ENCODE measurements at regions not wholly inside any gene's neighbourhood (a gene's known extent, or its start where the extent isn't known, plus 50 kb on each side); places are given as distances from the start of the nearest gene placed in this dataset.

GRCh38 chr4:147334478-147334877, 146.4 kb upstream of the EDNRA start:
- FAIRE-seq (no peak), DNase-seq (ENCODE audit: insufficient read length) (no peak)
- TF ChIP-seq TAF1 (IDR thresholded peaks at IDR 0.05; ENCODE audit: borderline replicate concordance, low read depth, low read length) (no peak), POLR2AphosphoS5 (IDR thresholded peaks at IDR 0.05; ENCODE audit: low read depth, low read length) (no peak), POLR2A (IDR thresholded peaks at IDR 0.05; ENCODE audit: low read depth, low read length) (no peak)

- FAIRE-seq (no peak), DNase-seq (ENCODE audit: insufficient read length) (no peak)
- no peak for TF ChIP-seq POLR2AphosphoS5 (IDR thresholded peaks at IDR 0.05; ENCODE audit: low read depth, low read length)
- TF ChIP-seq POLR2A (IDR thresholded peaks at IDR 0.05; ENCODE audit: low read depth, low read length), result no peak
- TF ChIP-seq TAF1 (IDR thresholded peaks at IDR 0.05; ENCODE audit: borderline replicate concordance, low read depth, low read length), result no peak
Observed at GRCh38 chr4:147335183-147335582, 145.7 kb upstream of the EDNRA start.

- no peak for DNase-seq (ENCODE audit: insufficient read length)
- TF ChIP-seq POLR2A (IDR thresholded peaks at IDR 0.05; ENCODE audit: low read depth, low read length) (no peak), POLR2AphosphoS5 (IDR thresholded peaks at IDR 0.05; ENCODE audit: low read depth, low read length) (no peak), TAF1 (IDR thresholded peaks at IDR 0.05; ENCODE audit: borderline replicate concordance, low read depth, low read length) (no peak)
- FAIRE-seq, result no peak
Observed at GRCh38 chr4:147336252-147336651, 144.6 kb upstream of the EDNRA start.

- no peak for TF ChIP-seq TAF1 (IDR thresholded peaks at IDR 0.05; ENCODE audit: borderline replicate concordance, low read depth, low read length)
- TF ChIP-seq POLR2A (IDR thresholded peaks at IDR 0.05; ENCODE audit: low read depth, low read length), result no peak
- TF ChIP-seq POLR2AphosphoS5 (IDR thresholded peaks at IDR 0.05; ENCODE audit: low read depth, low read length), result no peak
- no peak for DNase-seq (ENCODE audit: insufficient read length)
- FAIRE-seq, result no peak
Observed at GRCh38 chr4:147339100-147339499, 141.8 kb upstream of the EDNRA start.

- DNase-seq (ENCODE audit: insufficient read length) (no peak), FAIRE-seq (no peak)
- TF ChIP-seq POLR2A (IDR thresholded peaks at IDR 0.05; ENCODE audit: low read depth, low read length), result no peak
- no peak for TF ChIP-seq TAF1 (IDR thresholded peaks at IDR 0.05; ENCODE audit: borderline replicate concordance, low read depth, low read length)
- TF ChIP-seq POLR2AphosphoS5 (IDR thresholded peaks at IDR 0.05; ENCODE audit: low read depth, low read length), result no peak
Observed at GRCh38 chr4:147340111-147340510, 140.8 kb upstream of the EDNRA start.

- no peak for FAIRE-seq
- DNase-seq (ENCODE audit: insufficient read length), result no peak
- TF ChIP-seq POLR2A (IDR thresholded peaks at IDR 0.05; ENCODE audit: low read depth, low read length), result no peak
- TF ChIP-seq POLR2AphosphoS5 (IDR thresholded peaks at IDR 0.05; ENCODE audit: low read depth, low read length), result no peak
- no peak for TF ChIP-seq TAF1 (IDR thresholded peaks at IDR 0.05; ENCODE audit: borderline replicate concordance, low read depth, low read length)
Observed at GRCh38 chr4:147340591-147341120, 140.2 kb upstream of the EDNRA start.

- no peak for FAIRE-seq
- DNase-seq (ENCODE audit: insufficient read length), result no peak
- TF ChIP-seq TAF1 (IDR thresholded peaks at IDR 0.05; ENCODE audit: borderline replicate concordance, low read depth, low read length) (no peak), POLR2AphosphoS5 (IDR thresholded peaks at IDR 0.05; ENCODE audit: low read depth, low read length) (no peak), POLR2A (IDR thresholded peaks at IDR 0.05; ENCODE audit: low read depth, low read length) (no peak)
Observed at GRCh38 chr4:147343692-147344091, 137.2 kb upstream of the EDNRA start.

- TF ChIP-seq POLR2AphosphoS5 (IDR thresholded peaks at IDR 0.05; ENCODE audit: low read depth, low read length) (no peak), POLR2A (IDR thresholded peaks at IDR 0.05; ENCODE audit: low read depth, low read length) (no peak), TAF1 (IDR thresholded peaks at IDR 0.05; ENCODE audit: borderline replicate concordance, low read depth, low read length) (no peak)
- FAIRE-seq, result no peak
- no peak for DNase-seq (ENCODE audit: insufficient read length)
Observed at GRCh38 chr4:147345662-147346061, 135.2 kb upstream of the EDNRA start.

GRCh38 chr4:147347217-147347616, 133.7 kb upstream of the EDNRA start:
- no peak for DNase-seq (ENCODE audit: insufficient read length)
- no peak for TF ChIP-seq TAF1 (IDR thresholded peaks at IDR 0.05; ENCODE audit: borderline replicate concordance, low read depth, low read length)
- no peak for TF ChIP-seq POLR2A (IDR thresholded peaks at IDR 0.05; ENCODE audit: low read depth, low read length)
- TF ChIP-seq POLR2AphosphoS5 (IDR thresholded peaks at IDR 0.05; ENCODE audit: low read depth, low read length), result no peak
- FAIRE-seq, result no peak

GRCh38 chr4:147349193-147349592, 131.7 kb upstream of the EDNRA start:
- TF ChIP-seq POLR2AphosphoS5 (IDR thresholded peaks at IDR 0.05; ENCODE audit: low read depth, low read length) (no peak), POLR2A (IDR thresholded peaks at IDR 0.05; ENCODE audit: low read depth, low read length) (no peak), TAF1 (IDR thresholded peaks at IDR 0.05; ENCODE audit: borderline replicate concordance, low read depth, low read length) (no peak)
- no peak for FAIRE-seq
- DNase-seq (ENCODE audit: insufficient read length), result no peak

GRCh38 chr4:147351083-147351787, 129.7 kb upstream of the EDNRA start:
- FAIRE-seq, result no peak
- TF ChIP-seq TAF1 (IDR thresholded peaks at IDR 0.05; ENCODE audit: borderline replicate concordance, low read depth, low read length), result no peak
- no peak for TF ChIP-seq POLR2AphosphoS5 (IDR thresholded peaks at IDR 0.05; ENCODE audit: low read depth, low read length)
- TF ChIP-seq POLR2A (IDR thresholded peaks at IDR 0.05; ENCODE audit: low read depth, low read length), result no peak
- no peak for DNase-seq (ENCODE audit: insufficient read length)

GRCh38 chr4:147354237-147354636, 126.7 kb upstream of the EDNRA start:
- DNase-seq (ENCODE audit: insufficient read length) (no peak), FAIRE-seq (no peak)
- TF ChIP-seq POLR2AphosphoS5 (IDR thresholded peaks at IDR 0.05; ENCODE audit: low read depth, low read length) (no peak), POLR2A (IDR thresholded peaks at IDR 0.05; ENCODE audit: low read depth, low read length) (no peak), TAF1 (IDR thresholded peaks at IDR 0.05; ENCODE audit: borderline replicate concordance, low read depth, low read length) (no peak)

Data from GM12892 (cell line).